ENCODE measurements at regions not wholly inside any gene's neighbourhood (a gene's known extent, or its start where the extent isn't known, plus 50 kb on each side); places are given as distances from the start of the nearest gene placed in this dataset.

- Histone ChIP-seq H3K4me3 (ENCODE audit: low read length in 2 of 2) (no peak overlapping the region), H2BK5ac (ENCODE audit: low read length) (no peak overlapping the region), H2AK5ac (ENCODE audit: low read depth, low read length) (no peak overlapping the region), H3K4me2 (ENCODE audit: insufficient read depth, low read length, poor library complexity, severe bottlenecking) (no peak overlapping the region), H3K27me3 (ENCODE audit: control insufficient read depth in 3 of 3, insufficient read depth in 3 of 3, low read depth in 1 of 3, low read length in 3 of 3) (no peaks in the 10 kb centered on the region), H3K23ac (ENCODE audit: low read depth, low read length, poor library complexity) (no peak overlapping the region), H3K9me3 (replicated peaks in 1 of 2; ENCODE audit: control insufficient read depth in 2 of 2, insufficient read depth in 1 of 2, low read depth in 1 of 2, low read length in 2 of 2) (no peaks in the 10 kb centered on the region), H3K4ac (ENCODE audit: low read length) (no peak overlapping the region), H4K8ac (ENCODE audit: low read depth, low read length) (no peak overlapping the region), H3K36me3 (replicated peaks in 1 of 2; ENCODE audit: control insufficient read depth in 2 of 2, insufficient read depth in 2 of 2, low read length in 2 of 2) (no peaks in the 10 kb centered on the region), H2BK15ac (ENCODE audit: low read length) (no peak overlapping the region), H3K27ac (replicated peaks; ENCODE audit: low read length) (no peak overlapping the region), H3K9ac (ENCODE audit: low read depth, low read length, poor library complexity) (no peak overlapping the region), H3K79me1 (ENCODE audit: low read depth, low read length) (no peaks in the 10 kb centered on the region), H3K14ac (ENCODE audit: low read length) (no peak overlapping the region), H2AFZ (ENCODE audit: low read length) (no peak overlapping the region), H2BK120ac (ENCODE audit: low read depth, low read length) (no peak overlapping the region), H4K91ac (ENCODE audit: low read depth, low read length, poor library complexity) (no peak overlapping the region), H2BK12ac (ENCODE audit: low read length) (no peak overlapping the region), H3K4me1 (ENCODE audit: control insufficient read depth in 2 of 2, insufficient read depth in 1 of 2, low read depth in 1 of 2, low read length in 2 of 2) (peaks cover 0 to 3% of the 10 kb centered on the region in 2 donors), H3K18ac (ENCODE audit: low read length) (no peak overlapping the region)
- no CpG with 5 or more reads among the region's 1 CpG for WGBS, 2 donors (ENCODE audit: extremely low coverage in 2 of 2, insufficient read length in 2 of 2, insufficient replicate concordance in 1 of 2)
- DNase-seq (ENCODE audit: low spot score): no peak
Observed at GRCh38 chr5:89133129-89133528, 250.1 kb upstream of the MEF2C start.

DNA sequence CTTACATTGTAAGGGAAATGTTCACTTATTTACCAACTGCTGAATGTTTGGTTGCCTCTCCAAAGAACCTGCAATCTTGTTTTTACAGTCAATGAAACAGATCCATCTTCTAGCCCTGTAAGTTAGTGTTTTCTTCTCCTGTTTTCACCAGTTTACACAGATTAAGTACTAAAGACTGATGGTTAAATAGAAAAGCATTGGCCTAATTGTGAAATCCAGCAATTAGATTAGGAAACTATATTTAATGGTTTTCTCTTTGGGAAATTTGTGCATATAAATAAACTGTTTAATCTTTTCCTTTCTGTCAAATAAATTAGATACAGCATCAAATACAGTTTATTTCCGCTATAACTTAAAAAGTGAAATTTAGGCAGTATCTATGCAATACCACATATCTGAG lies 247.9 kb upstream of the MEF2C start:
- Histone ChIP-seq H2BK5ac (ENCODE audit: low read length) (no peak overlapping the region), H3K27ac (replicated peaks; ENCODE audit: low read length) (peak overlapping the region; percentile 0), H3K27me3 (ENCODE audit: control insufficient read depth in 3 of 3, insufficient read depth in 3 of 3, low read depth in 1 of 3, low read length in 3 of 3) (no peaks in the 10 kb centered on the region), H3K18ac (ENCODE audit: low read length) (no peak overlapping the region), H3K4me3 (ENCODE audit: low read length in 2 of 2) (no peak overlapping the region), H2BK15ac (ENCODE audit: low read length) (no peak overlapping the region), H3K4me2 (ENCODE audit: insufficient read depth, low read length, poor library complexity, severe bottlenecking) (no peak overlapping the region), H3K4ac (ENCODE audit: low read length) (no peak overlapping the region), H2AFZ (ENCODE audit: low read length) (peak overlapping the region; percentile 15), H3K23ac (ENCODE audit: low read depth, low read length, poor library complexity) (no peak overlapping the region), H4K8ac (ENCODE audit: low read depth, low read length) (no peak overlapping the region), H3K9ac (ENCODE audit: low read depth, low read length, poor library complexity) (no peak overlapping the region), H3K36me3 (replicated peaks in 1 of 2; ENCODE audit: control insufficient read depth in 2 of 2, insufficient read depth in 2 of 2, low read length in 2 of 2) (no peaks in the 10 kb centered on the region), H2BK12ac (ENCODE audit: low read length) (no peak overlapping the region), H3K14ac (ENCODE audit: low read length) (no peak overlapping the region), H2AK5ac (ENCODE audit: low read depth, low read length) (no peak overlapping the region), H2BK120ac (ENCODE audit: low read depth, low read length) (no peak overlapping the region), H3K4me1 (ENCODE audit: control insufficient read depth in 2 of 2, insufficient read depth in 1 of 2, low read depth in 1 of 2, low read length in 2 of 2) (peaks cover 0 to 4% of the 10 kb centered on the region in 2 donors), H3K79me1 (ENCODE audit: low read depth, low read length) (no peaks in the 10 kb centered on the region), H4K91ac (ENCODE audit: low read depth, low read length, poor library complexity) (no peak overlapping the region), H3K9me3 (replicated peaks in 1 of 2; ENCODE audit: control insufficient read depth in 2 of 2, insufficient read depth in 1 of 2, low read depth in 1 of 2, low read length in 2 of 2) (no peaks in the 10 kb centered on the region)
- no CpG with 5 or more reads among the region's 1 CpG for WGBS, 2 donors (ENCODE audit: extremely low coverage in 2 of 2, insufficient read length in 2 of 2, insufficient replicate concordance in 1 of 2)
- no peak for DNase-seq (ENCODE audit: low spot score)

DNA sequence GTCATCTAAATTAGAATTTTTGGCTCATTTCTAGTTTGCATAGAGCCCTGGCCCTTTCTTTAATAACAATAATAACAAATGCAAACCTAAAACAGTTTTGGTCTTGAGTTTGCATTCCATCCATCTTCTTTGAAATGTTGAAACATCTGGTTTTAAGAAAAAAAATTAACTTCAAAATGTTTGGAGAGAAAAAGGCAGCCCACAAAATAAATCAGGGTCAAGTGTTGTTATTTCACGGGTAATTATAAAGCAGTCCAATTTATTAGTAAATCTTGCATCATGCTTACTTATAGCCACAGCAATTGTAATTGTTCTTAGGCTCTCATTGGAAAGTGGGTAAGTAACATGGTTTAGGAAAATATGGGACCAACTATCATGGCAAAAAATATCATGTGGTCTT lies 247.0 kb upstream of the MEF2C start:
- no peak overlapping the region for H2BK120ac ChIP-seq (ENCODE audit: low read depth, low read length)
- no peak for DNase-seq (ENCODE audit: low spot score)
- no peak overlapping the region for H3K4me3 ChIP-seq (ENCODE audit: low read length in 2 of 2)
- H2BK15ac ChIP-seq (ENCODE audit: low read length): no peak overlapping the region
- no peak overlapping the region for H3K14ac ChIP-seq (ENCODE audit: low read length)
- H3K4me2 ChIP-seq (ENCODE audit: insufficient read depth, low read length, poor library complexity, severe bottlenecking): no peak overlapping the region
- H2AFZ ChIP-seq (ENCODE audit: low read length): no peak overlapping the region
- H3K9ac ChIP-seq (ENCODE audit: low read depth, low read length, poor library complexity): no peak overlapping the region
- H2BK5ac ChIP-seq (ENCODE audit: low read length): no peak overlapping the region
- no peak overlapping the region for H4K8ac ChIP-seq (ENCODE audit: low read depth, low read length)
- H3K9me3 ChIP-seq (replicated peaks in 1 of 2; ENCODE audit: control insufficient read depth in 2 of 2, insufficient read depth in 1 of 2, low read depth in 1 of 2, low read length in 2 of 2): no peaks in the 10 kb centered on the region
- H3K18ac ChIP-seq (ENCODE audit: low read length): no peak overlapping the region
- no peak overlapping the region for H3K23ac ChIP-seq (ENCODE audit: low read depth, low read length, poor library complexity)
- H3K79me1 ChIP-seq (ENCODE audit: low read depth, low read length): no peaks in the 10 kb centered on the region
- no peak overlapping the region for H3K4ac ChIP-seq (ENCODE audit: low read length)
- H3K36me3 ChIP-seq (replicated peaks in 1 of 2; ENCODE audit: control insufficient read depth in 2 of 2, insufficient read depth in 2 of 2, low read length in 2 of 2): no peaks in the 10 kb centered on the region
- no peaks in the 10 kb centered on the region for H3K27me3 ChIP-seq (ENCODE audit: control insufficient read depth in 3 of 3, insufficient read depth in 3 of 3, low read depth in 1 of 3, low read length in 3 of 3)
- H3K27ac ChIP-seq (replicated peaks; ENCODE audit: low read length): no peak overlapping the region
- no peak overlapping the region for H4K91ac ChIP-seq (ENCODE audit: low read depth, low read length, poor library complexity)
- peaks cover 0 to 4% of the 10 kb centered on the region in 2 donors for H3K4me1 ChIP-seq (ENCODE audit: control insufficient read depth in 2 of 2, insufficient read depth in 1 of 2, low read depth in 1 of 2, low read length in 2 of 2)
- WGBS, 2 donors (ENCODE audit: extremely low coverage in 2 of 2, insufficient read length in 2 of 2, insufficient replicate concordance in 1 of 2): no CpG with 5 or more reads among the region's 1 CpG
- H2AK5ac ChIP-seq (ENCODE audit: low read depth, low read length): no peak overlapping the region
- H2BK12ac ChIP-seq (ENCODE audit: low read length): no peak overlapping the region

GRCh38 chr5:89128906-89129625 lies 246.1 kb upstream of the MEF2C start:
- DNase-seq (ENCODE audit: low spot score): no peak
- no peak overlapping the region for H3K4me2 ChIP-seq (ENCODE audit: insufficient read depth, low read length, poor library complexity, severe bottlenecking)
- no peaks in the 10 kb centered on the region for H3K79me1 ChIP-seq (ENCODE audit: low read depth, low read length)
- H3K4me1 ChIP-seq (ENCODE audit: control insufficient read depth in 2 of 2, insufficient read depth in 1 of 2, low read depth in 1 of 2, low read length in 2 of 2): peaks cover 0 to 4% of the 10 kb centered on the region in 2 donors
- no peak overlapping the region for H3K27ac ChIP-seq (replicated peaks; ENCODE audit: low read length)
- H3K36me3 ChIP-seq (replicated peaks in 1 of 2; ENCODE audit: control insufficient read depth in 2 of 2, insufficient read depth in 2 of 2, low read length in 2 of 2): no peaks in the 10 kb centered on the region
- H3K4me3 ChIP-seq (ENCODE audit: low read length in 2 of 2): no peak overlapping the region
- no peaks in the 10 kb centered on the region for H3K27me3 ChIP-seq (ENCODE audit: control insufficient read depth in 3 of 3, insufficient read depth in 3 of 3, low read depth in 1 of 3, low read length in 3 of 3)
- no peak overlapping the region for H3K4ac ChIP-seq (ENCODE audit: low read length)
- H2AFZ ChIP-seq (ENCODE audit: low read length): no peak overlapping the region
- no peak overlapping the region for H3K9ac ChIP-seq (ENCODE audit: low read depth, low read length, poor library complexity)
- H2BK12ac ChIP-seq (ENCODE audit: low read length): no peak overlapping the region
- no peaks in the 10 kb centered on the region for H3K9me3 ChIP-seq (replicated peaks in 1 of 2; ENCODE audit: control insufficient read depth in 2 of 2, insufficient read depth in 1 of 2, low read depth in 1 of 2, low read length in 2 of 2)
- H2BK15ac ChIP-seq (ENCODE audit: low read length): no peak overlapping the region
- no peak overlapping the region for H2BK5ac ChIP-seq (ENCODE audit: low read length)
- WGBS, 2 donors (ENCODE audit: extremely low coverage in 2 of 2, insufficient read length in 2 of 2, insufficient replicate concordance in 1 of 2): no CpG with 5 or more reads among the region's 2 CpGs
- H3K18ac ChIP-seq (ENCODE audit: low read length): no peak overlapping the region
- H4K91ac ChIP-seq (ENCODE audit: low read depth, low read length, poor library complexity): no peak overlapping the region
- no peak overlapping the region for H3K14ac ChIP-seq (ENCODE audit: low read length)
- no peak overlapping the region for H3K23ac ChIP-seq (ENCODE audit: low read depth, low read length, poor library complexity)
- no peak overlapping the region for H4K8ac ChIP-seq (ENCODE audit: low read depth, low read length)
- no peak overlapping the region for H2AK5ac ChIP-seq (ENCODE audit: low read depth, low read length)
- no peak overlapping the region for H2BK120ac ChIP-seq (ENCODE audit: low read depth, low read length)

Measured in neuronal stem cell (in vitro differentiated cells).